ENCODE measurements at regions not wholly inside any gene's neighbourhood (a gene's known extent, or its start where the extent isn't known, plus 50 kb on each side); places are given as distances from the start of the nearest gene placed in this dataset.
A peak's percentile ranks its signal among the peaks of the same experiment; 100 is the strongest.

DNA sequence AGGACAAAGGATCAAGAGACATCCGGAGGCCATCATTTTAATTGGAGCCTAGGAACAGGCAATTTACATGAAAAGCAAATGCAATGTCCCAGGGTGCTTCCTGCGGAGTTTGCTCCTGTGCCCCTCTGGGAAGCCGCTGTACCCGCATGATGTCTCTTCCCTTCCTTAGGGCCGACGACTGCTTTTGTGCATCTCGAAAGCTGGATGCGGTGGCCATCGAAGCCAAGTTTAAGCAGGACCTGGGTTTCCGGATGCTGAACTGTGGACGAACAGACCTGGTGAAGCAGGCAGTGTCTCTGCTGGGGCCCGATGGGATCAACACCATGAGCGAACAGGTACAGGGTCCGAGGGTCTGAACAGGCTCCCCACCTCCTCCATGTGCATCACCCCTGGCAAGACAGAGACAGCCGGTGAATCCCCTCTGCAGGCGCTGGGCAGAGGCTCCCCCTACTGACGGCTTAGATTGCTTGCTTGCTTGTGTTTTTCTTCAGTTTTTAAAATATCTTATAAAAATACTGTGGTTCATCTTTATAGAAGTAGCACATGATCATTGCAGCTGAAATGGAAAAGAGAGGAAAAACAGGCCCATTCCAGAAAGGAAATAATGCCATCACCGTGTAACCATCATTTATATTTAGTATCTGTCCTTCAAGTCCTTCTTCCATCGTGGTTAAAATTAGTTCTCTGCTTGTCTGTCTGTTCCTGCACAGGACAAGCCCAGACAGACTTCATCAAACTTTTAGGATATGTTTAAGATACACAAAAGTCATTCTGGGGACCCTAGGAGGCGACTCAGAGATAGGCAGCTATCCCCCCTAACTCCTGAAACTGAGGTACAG, 75.4 kb upstream of the PWP1 start:
- TF ChIP-seq, protein P1, sequence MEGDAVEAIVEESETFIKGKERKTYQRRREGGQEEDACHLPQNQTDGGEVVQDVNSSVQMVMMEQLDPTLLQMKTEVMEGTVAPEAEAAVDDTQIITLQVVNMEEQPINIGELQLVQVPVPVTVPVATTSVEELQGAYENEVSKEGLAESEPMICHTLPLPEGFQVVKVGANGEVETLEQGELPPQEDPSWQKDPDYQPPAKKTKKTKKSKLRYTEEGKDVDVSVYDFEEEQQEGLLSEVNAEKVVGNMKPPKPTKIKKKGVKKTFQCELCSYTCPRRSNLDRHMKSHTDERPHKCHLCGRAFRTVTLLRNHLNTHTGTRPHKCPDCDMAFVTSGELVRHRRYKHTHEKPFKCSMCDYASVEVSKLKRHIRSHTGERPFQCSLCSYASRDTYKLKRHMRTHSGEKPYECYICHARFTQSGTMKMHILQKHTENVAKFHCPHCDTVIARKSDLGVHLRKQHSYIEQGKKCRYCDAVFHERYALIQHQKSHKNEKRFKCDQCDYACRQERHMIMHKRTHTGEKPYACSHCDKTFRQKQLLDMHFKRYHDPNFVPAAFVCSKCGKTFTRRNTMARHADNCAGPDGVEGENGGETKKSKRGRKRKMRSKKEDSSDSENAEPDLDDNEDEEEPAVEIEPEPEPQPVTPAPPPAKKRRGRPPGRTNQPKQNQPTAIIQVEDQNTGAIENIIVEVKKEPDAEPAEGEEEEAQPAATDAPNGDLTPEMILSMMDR (IDR thresholded peaks at IDR 0.05; ENCODE audit: insufficient read depth, low read depth, low read length) = peak; percentile 74
- H3K4me3 ChIP-seq (ENCODE audit: low read depth, low read length) = no peak overlapping the region
- peak; percentile 23 for DNase-seq (ENCODE audit: low read depth)

DNA sequence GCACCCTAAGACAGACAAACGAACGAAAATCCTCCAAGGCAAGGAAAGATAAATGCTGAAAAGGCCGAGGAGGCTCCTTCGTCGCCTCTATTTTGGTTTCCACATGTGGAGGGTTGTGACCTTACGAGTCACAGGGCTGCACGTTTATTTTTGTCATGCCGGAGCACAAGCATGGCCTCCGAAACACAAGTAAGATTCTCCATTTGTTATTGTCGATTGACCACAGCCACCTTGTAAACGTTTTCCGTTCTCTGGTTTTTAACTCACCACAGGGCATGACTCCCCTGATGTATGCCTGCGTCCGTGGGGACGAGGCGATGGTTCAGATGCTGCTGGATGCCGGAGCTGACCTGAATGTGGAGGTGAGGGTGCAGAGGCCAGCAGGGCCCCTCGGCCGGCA, 73.1 kb upstream of the PWP1 start:
- TF ChIP-seq, protein P1 (IDR thresholded peaks at IDR 0.05; ENCODE audit: insufficient read depth, low read depth, low read length) = no peak
- no peak overlapping the region for H3K4me3 ChIP-seq (ENCODE audit: low read depth, low read length)
- peak; percentile 18 for DNase-seq (ENCODE audit: low read depth)

DNA sequence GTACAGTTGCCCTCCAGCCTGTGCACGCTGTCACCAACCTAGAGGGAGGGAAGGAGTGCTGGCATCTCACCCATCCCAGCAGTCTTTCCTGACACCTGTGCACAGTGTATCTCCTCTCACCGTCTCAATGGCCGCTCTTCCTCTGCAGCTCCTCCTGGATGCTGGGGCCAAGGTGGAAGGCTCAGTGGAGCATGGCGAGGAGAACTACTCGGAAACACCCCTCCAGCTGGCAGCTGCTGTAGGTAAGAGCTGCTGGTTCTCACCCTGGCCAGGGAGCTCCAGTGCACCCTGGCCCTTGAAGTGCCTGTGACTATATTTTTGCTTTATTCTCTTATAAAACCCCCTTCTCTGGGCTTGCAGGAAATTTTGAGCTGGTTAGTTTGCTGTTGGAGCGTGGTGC, 68.7 kb upstream of the PWP1 start:
- TF ChIP-seq, protein P1 (IDR thresholded peaks at IDR 0.05; ENCODE audit: insufficient read depth, low read depth, low read length) = no peak
- no peak for DNase-seq (ENCODE audit: low read depth)
- no peak overlapping the region for H3K4me3 ChIP-seq (ENCODE audit: low read depth, low read length)

DNA sequence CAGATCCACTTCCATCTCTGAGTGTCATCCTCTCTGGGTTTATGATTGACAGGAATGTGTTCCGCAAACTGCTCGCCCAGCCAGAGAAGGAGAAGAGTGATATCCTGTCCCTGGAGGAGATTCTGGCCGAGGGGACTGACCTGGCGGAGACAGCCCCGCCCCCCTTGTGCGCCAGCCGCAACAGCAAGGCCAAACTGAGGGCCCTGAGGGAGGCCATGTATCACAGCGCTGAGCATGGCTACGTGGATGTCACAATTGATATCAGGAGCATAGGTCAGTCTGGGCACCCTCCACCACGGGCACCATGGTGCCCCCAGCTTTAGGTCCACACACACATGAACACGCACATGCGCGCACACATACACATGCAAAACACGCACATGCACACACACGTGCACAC, 67.5 kb upstream of the PWP1 start:
- no peak for DNase-seq (ENCODE audit: low read depth)
- TF ChIP-seq, protein P1 (IDR thresholded peaks at IDR 0.05; ENCODE audit: insufficient read depth, low read depth, low read length) = no peak
- no peak overlapping the region for H3K4me3 ChIP-seq (ENCODE audit: low read depth, low read length)

DNA sequence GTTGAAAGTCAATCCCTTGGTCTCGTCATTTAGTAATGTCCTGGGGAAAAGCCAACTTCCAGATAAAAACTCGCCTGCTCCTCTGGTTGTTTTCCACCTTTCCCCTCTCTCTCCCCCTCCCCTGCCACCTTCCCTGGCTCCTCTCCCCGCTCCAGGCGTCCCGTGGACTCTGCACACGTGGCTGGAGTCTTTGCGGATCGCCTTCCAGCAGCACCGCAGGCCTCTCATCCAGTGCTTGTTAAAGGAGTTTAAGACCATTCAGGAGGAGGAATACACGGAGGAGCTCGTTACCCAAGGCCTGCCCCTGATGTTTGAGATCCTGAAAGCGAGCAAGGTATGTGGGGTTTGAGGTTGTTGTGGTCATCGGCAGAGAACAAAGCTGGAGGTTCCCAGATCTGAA, 65.8 kb upstream of the PWP1 start:
- no peak for DNase-seq (ENCODE audit: low read depth)
- no peak overlapping the region for H3K4me3 ChIP-seq (ENCODE audit: low read depth, low read length)
- TF ChIP-seq, protein P1 (IDR thresholded peaks at IDR 0.05; ENCODE audit: insufficient read depth, low read depth, low read length) = no peak

DNA sequence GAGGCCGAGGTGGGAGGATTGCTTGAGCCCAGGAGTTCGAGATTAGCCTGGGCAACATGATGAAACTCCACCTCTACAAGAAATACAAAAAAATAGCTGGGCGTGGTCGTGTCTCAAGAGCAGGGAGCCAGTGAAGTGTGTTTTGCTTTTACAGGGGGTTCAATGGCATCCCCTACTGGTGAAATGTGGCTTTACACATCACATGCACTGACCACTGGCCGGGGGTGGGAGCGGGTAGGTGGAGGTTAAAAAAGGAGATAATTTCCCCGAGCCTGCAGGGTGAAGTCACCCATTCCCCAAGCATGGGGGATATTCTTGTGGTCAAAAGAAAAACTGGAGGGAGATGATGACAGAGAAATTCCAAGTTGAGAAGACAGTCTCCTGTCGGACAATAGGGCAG, 63.6 kb upstream of the PWP1 start:
- DNase-seq (ENCODE audit: low read depth) = no peak
- TF ChIP-seq, protein P1 (IDR thresholded peaks at IDR 0.05; ENCODE audit: insufficient read depth, low read depth, low read length) = peak; percentile 49
- no peak overlapping the region for H3K4me3 ChIP-seq (ENCODE audit: low read depth, low read length)

DNA sequence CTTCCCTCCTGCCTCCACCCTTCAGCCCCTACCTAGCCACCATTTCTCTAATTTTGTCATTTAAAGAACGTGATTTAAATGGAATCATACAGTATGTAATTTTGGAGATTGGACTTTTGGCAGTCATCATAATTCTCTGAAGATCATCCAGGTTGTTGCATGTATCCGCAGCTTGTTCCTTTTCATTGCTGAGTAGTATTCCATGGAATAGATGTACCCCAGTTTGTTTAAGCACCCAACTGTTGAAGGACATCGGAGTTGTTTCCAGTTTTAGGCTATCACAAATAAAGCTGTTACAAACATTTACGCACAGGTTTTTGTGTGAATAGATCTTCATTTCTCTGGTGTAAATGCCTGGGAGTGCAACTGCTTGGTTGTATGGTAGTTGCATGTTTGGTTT, 61.1 kb upstream of the PWP1 start:
- TF ChIP-seq, protein P1 (IDR thresholded peaks at IDR 0.05; ENCODE audit: insufficient read depth, low read depth, low read length) = no peak
- DNase-seq (ENCODE audit: low read depth) = no peak
- H3K4me3 ChIP-seq (ENCODE audit: low read depth, low read length) = no peak overlapping the region

Measured in fibroblast of villous mesenchyme (primary cell).